ENCODE measurements at regions not wholly inside any gene's neighbourhood (a gene's known extent, or its start where the extent isn't known, plus 50 kb on each side); places are given as distances from the start of the nearest gene placed in this dataset.

DNA sequence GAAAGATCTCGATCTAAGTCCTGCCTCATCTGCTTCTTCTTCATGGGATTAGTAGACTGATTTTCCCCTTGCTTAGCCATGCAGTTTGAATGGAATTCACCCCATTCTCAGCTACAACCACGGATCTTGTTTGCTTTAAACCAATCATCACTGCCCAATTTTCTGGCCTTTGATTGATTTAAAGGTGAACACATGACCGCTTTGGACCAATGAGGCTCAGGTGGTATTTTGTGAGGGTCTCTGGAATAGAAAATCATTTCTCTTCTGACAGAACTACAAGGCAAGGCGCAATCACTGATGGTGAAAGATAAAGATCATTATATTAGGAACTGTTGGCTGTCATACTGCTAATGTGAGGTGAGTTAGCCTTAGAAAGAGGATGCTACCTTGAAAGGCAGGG lies 213.0 kb upstream of the PLEKHG7 start:
- no peak for DNase-seq

DNA sequence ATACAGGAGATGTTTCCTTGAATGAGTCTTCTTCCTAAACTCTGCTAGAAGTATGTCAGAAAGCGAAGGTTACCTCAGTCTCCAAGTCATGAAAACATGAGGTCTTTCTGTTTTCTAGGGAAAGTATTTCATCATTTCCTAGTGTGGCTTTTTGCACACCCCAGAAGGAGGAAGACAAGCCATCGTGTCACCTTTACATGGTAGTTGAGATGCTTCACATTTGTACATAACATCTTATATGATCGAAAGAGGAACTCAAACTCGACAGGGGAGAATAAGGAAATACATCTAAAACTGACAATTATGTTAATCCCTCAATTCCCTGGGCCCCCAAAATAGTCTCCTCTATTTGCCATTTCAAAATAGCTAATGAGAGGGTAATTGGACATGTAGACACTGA lies 214.1 kb upstream of the PLEKHG7 start:
- no peak for DNase-seq

DNA sequence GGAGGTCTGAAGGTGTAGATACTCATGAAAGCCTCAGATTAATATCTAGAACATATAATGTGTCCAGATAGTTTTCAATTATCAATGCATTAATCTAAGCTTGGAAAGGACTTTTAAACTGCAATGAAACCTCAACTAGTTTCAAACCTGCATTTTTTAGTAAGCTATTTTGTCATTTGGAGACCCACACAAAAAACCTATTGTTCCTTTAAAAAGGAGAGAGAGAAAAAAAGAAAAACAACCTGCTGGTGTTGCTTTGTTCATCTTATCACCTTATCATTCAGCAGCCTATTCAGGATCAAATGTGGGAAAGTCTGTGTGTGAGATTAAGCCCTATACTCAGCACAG lies 215.7 kb upstream of the PLEKHG7 start:
- no peak for DNase-seq

DNA sequence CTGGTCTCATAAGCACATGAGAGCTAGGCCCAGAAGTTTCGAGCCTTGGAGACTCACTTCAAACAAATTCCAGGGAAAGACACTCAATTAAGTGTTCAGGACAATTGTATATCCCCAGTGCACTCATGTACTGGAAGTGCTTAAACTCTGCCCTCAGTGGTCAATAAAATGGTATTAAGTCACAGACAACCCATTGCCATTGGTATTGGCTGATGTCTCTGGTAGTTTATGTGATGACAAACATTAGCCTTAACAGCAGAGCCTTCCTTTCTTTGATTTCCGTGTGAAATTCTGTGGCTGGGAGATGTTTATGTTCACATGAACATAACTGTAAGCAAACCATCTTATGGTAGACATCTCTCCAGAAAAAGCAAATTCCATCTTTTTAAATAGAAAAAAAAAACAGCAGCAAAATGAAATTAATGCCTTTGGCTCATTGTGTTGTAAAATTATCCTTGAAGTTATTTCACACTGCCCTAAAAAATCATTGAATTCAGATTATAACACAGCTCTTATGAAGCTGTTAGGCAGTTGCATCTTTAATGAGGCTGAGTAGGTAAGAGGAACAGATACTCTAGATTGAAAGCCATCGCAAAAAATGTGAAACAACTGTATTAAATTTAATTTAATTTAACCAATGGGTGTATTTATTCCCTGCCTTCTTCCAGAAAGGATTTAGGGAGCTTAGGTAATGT lies 216.2 kb upstream of the PLEKHG7 start:
- no peak for DNase-seq

DNA sequence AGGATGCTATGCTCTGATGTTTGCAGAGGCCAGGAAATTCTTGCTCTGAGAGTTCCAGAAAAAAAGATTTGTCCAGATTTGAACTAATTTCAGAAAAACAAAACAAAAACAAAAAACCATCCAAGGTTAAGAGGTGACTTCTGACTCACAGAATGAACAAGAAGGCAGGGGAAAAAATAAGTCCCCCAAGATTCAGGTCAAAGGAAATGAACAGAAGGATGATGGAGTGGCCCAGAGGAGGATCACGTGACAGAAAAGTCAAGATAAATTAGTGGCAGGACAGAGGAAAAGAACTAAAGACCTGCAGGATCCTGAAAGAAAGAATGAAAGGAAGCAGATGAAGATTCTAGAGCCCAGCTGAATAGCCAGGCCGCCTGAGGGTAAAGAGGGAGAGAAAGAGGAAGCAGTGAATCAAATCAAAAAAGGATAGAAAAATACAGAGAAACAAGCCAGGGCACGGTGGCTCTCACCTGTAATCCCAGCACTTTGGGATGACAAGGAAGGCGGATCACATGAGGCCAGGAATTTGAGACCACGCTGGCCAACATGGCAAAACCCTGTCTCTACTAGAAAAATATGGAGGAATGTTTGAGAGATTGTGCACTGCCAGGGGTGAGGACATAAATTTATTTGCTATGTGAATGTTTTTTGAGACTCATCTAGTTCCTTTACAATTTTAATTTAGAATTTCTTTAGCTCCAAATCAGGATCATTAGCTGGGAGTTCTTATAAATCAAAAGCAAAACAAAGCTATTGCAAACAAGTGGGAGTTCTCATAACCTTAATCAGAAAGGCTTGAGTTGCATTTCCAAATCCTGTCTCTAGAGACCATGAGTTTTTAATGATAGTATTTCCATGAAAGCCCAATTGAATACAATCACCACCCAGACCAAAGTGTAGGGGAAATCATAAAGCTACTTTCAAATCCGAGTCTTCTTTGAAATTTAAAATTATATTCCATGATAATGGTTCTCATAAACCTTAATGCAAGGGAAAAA lies 217.1 kb upstream of the PLEKHG7 start:
- DNase-seq: no peak

DNA sequence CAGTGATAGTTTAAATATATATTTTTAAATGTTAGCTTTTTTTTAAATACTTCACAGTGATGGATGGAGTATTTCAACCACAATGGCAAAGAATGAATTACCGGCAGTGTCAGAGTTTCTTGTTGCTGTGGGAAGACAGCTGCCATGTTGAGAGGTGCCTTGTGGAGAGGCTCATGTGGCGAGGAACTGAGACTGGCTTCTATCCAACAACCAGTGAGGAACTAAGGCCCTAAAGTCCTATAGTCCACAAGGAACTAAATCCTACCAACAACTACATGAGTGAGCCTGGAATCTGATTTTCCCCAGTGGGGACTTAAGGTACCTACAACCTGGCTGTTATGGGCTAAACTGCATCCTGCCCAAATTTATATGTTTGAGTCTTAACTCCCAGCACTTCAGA lies 220.2 kb upstream of the PLEKHG7 start:
- DNase-seq: no peak

DNA sequence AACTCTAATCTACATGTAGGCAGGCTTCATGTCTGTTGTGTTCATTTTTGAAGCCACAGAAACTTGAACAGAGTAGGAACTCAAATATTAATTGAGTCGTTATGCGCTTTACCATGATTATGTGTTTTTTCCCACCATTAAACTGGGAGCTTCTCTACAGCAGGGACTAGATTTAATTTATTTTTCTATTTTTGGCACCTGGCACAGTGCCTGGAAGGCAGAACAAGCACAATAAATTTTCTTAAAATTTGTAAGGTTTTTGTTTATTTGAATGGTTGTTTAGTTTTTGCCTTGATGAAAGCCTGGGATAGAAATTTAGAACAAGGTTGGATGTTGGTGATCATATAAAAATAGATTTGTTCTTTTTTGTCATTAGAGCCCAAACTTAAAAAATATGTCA lies 221.7 kb upstream of the PLEKHG7 start:
- DNase-seq: no peak

DNA sequence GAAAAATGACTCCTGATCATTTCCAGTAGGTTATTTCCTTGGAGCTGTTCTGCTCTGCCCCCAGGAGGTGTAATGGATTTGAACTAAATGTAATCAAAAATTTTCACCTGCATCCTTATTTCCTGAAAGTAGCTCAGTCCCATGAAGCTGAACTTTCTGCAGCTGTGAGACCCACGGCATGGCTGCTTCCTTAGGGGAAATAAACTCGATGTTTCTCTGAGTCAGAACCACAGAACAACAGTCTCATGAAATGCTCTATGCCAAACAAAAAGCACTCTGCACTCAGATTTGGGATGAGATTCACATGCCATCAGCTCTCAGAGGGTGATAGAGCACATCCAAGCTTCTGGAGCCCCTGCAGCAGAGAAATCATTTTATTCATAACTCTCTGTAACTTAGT lies 224.1 kb upstream of the PLEKHG7 start:
- no peak for DNase-seq

DNA sequence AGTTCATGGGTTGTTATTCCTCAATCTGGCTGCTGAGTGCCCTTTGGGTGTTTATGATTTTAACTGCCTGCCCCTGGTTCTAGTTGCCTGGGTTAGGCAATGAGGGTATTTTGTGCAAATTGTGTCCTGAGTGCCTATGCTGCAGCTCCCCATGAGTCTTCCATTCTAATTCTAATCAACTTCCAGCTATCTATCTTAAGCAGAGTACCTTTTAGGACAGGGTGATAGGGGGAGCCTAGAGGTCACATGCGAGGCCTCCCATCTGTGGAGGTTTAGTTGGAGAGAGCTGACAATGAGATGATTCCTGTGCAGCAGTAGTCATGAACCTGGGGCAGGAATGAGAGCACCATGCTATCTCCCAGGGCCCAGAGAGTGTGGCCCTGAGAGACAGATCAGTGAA lies 225.9 kb upstream of the PLEKHG7 start:
- no peak for DNase-seq

DNA sequence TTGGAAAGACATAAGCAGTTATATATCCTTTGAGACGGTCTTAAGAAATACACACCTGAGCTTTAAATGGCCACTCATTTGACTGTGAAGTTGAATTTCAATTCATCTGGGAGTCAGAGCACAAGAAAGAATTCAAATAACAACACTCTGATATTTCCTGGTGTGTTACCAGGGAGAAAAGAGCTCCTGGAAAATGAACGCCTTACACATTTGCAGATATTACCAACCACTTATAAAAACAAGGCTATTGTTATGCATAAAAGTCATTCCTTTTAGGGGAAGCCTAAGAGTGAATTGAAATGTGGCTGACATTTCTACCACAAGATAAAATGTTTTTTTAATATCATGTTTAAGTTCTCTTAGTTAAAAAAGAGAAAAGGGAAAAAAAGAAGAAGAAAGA lies 229.2 kb upstream of the PLEKHG7 start:
- DNase-seq: no peak

DNA sequence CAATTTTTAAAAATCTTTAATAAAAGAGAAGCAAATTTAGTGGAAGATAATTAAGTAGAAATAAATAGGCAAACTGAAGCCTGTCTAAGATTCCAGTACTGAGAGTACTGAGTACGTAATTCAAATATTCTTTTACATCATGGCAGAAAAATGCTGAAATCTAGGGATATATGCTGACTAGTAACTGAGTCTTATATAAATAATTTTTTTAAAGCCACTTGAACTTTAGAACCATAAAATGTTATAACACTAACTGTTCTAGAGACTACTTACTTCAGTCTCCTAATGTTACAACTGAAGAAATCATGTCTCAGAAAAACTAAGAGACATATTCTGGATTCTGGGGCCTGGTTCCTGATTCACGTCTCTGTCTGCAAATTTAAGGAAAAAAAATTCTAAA lies 230.6 kb upstream of the PLEKHG7 start:
- DNase-seq: no peak

DNA sequence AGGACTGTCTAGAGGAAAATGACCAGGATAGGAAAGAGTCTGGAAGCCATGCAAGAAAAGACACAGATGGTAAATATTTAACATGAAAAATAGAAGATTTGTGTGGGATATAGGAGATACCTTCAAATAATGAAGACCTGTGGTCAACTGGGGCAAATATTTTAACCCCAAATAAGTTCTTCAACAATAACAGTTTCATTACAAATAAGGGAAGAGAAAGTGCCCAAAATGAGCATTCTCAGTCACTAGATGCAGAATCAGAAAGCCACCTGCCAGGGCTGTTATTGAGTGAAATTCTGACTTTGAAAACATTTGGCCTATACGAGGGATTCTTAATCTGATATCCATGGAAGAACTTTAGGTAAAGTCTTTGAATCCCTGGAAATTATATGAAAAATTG lies 231.2 kb upstream of the PLEKHG7 start:
- no peak for DNase-seq

DNA sequence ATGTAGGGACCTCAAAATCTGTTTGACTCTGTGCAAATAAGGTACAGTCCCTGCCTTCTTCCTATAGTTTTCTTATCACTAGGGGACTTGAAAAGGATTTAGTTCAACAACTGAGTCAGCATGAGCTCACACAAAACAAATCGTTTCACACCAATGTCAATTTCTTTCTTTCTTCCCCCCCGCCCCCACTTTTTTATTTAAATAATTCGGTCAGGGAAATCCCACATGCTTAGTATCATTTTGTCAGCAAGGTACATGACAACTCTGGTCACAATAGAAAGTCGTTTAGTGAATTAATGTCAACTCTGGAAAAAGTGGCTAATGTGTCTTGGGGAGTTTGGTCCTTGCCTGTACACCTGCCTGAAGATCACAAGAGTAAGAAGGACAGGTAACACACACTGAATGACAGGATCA lies 232.2 kb upstream of the PLEKHG7 start:
- no peak for DNase-seq

DNA sequence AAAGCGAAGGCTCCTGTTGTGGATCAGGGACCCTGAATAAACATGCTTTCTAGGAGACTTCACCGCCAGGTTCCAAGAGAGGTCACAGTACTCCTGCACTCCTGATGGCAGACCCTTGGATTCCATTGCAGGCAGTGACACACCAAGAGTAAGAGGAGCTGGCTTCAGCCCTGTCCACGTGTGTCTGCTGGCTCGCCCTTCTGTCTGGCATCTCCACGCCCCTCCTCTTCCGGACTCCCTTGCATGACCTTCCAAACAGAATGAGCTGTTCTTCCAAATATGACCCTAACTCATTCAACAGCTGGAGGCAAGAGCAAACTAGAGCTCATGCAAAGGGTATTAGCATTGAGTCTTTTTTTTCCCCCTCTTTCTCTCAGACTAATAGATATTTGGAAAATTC lies 233.0 kb upstream of the PLEKHG7 start:
- no peak for DNase-seq

DNA sequence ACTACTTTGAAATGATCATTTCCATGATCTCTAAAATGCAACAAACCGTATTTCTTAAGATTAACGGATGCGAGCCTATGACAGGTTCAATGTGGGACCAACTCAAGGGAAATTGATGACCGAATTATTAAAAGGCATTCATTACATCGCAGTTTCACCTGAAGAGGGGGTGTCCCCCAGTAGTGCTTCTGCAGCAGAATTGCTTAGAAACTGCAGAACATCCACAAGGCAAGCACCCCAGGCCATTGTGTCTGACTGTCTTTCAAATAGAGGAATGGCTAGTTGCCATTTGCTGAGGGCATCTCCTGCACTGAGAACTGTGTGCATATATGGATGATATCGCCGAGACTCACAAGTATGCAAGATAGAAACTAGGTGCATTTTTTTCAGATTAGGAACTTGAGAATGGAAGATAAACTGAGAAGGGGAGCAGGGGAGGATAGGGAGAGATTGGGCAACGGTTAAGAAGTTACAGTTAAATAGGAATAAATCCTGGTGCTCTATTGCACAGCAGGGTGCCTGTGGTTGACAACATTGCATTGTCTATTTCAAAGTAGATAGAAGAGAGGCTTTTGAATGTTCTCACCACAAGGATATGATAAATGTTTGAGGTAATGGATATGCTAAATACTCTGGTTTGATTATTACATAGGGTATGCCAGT lies 234.3 kb upstream of the PLEKHG7 start:
- DNase-seq: no peak

DNA sequence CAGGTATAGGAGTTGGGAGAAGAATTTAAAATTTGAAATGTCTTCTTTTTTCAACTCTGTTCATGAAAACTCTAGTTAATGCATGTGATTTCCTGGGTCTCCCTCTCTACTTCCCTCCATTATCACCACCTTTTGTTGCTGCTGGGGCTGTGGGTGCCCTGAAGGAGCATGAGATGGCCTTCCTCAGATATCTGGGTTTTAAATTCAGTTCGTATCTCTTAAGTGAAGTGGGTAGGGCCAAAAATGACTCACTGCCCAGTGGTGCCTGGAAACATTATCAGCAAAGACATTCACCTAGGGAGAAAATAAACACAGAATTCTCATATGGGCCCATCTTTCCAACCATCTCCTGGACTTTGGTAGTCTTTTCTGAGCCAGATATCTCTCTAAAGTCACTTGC lies 234.9 kb upstream of the PLEKHG7 start:
- no peak for DNase-seq

DNA sequence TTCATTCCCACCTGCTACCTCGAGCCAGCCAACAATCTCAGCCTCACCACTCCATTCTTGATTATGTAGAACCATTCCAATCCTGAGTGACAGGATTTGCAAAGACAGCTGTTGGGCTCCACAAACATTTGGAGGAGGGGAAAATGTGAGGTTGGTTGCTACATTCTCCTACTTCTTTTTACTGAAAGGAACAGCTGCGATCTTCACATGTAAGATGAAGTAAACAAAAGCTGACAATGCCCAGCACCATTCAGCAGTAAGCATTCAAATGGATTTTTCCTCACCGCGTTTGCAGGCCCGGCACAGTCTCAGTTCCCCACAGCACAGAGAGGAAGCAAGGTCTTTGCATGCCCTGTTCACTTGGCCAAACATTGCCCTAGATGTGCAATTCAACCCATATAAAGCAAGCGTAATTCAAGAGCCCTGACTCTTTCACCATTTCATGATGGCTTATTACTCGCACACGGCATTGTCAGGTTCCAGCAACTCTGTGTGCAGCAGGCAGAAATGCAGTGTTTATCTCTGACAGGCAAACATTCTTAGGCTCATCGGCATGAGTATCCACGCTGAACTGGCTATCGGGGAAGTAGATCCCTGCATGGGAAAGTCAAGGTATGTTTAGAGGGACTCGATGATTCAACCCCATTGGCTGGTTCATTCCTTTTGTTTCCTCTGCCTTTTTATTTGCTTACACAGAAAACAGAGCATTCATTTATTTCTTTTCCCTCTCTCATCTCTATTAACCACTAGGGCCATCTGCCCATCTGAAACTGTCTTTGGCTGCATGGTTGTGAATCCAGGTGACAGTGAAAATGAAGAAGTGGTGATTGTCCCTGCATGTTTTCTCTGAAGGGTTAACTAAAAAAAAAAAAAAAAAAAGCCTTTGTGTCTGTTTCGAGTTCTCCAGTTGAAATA lies 236.1 kb upstream of the PLEKHG7 start:
- DNase-seq: no peak

DNA sequence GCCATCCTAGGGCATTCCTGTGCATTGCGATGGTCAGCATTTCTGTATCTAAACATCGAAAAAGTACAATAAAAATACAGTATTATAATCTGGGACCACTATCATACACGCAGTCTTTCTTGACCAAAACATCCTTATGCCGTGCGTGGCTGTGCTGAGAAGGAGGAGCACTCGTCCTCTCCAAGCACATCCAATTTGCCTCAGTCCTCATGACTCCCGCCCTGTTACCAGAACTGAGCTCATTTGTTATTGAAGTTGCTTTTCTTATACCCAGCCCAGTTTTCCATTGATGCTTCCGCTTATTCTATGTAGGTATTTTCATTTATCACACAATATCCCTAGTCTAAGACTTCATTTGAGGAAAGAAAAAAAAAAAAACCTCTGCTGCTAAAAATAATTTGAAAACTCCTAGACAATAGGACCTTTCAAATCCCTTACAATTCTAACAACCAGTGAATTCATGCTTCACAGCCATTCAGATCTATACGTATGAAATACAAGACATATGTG lies 236.9 kb upstream of the PLEKHG7 start:
- no peak for DNase-seq

DNA sequence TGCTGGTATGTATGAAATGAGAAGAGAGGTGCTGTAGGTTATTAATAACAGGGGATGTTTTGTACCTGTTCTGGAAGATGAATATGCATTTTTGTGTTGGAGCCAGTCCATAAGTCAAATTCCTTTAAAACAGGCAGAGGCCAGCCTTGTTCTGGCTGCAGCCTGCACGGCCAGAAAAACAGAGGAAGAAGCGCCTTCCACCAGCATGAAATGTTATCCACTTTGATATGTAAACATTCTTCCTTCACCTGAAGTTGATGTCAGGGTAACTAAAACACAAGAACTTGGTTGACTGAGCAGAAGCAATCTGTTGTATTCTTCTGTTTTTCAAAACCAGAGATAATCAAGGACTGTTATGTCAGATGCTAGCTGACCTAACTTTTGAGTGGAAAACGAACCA lies 237.9 kb upstream of the PLEKHG7 start:
- DNase-seq: no peak

DNA sequence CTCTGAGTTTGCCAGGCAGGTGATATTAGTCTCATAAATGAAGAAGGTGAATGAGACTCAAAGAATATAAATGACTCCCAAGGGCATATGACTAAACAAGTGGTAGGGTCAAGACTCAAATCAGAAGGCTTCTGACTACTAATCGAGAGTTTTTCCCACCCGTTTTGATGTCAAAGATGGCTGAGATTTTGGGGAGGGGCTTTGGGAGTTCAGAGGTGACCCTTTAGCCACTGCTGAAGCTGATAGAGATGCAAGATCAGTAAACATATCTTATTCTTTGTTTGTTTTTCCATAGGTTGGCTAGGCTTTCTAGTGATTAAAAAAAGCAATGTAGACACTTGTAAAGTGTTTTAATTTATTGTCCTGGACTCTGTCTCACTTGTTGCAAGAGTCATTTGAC lies 239.6 kb upstream of the PLEKHG7 start:
- no peak for DNase-seq

DNA sequence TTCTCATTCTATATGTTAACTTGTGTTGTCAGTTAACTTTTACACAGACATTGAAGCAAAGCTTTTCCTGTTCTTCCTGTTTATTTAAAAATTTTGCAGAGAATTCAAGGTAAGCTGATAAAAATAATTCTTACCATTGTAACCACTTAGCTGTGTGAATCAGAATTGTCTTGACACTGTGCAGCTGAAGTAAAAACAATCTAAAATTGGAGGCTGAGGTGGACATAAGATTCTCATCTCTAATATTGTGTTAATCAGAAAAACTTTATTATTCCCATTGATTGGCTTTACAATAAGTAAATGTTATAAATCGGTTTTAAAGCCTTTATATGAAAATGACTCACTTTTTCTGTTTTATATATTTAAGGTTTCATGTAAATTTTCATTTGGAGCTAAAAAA lies 240.3 kb upstream of the PLEKHG7 start:
- DNase-seq: no peak

DNA sequence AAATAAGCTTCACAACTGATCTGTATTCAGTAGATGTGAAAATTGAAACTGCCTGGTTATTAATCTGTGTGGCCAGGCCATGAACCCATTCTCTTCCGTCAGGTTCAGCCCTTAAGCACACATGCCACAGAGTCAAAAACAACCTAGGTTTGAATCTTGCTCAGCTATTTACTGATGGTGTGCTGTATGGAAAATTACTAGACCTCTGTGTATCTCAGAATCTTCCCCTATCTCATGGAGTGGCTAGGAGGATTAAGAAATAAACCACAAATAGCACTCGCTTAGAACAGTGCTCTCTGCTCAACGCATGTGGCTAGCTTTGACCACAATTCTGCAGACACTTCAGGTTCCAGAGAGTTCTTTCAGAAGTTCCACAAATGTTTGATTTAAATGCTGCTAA lies 240.7 kb upstream of the PLEKHG7 start:
- DNase-seq: no peak

DNA sequence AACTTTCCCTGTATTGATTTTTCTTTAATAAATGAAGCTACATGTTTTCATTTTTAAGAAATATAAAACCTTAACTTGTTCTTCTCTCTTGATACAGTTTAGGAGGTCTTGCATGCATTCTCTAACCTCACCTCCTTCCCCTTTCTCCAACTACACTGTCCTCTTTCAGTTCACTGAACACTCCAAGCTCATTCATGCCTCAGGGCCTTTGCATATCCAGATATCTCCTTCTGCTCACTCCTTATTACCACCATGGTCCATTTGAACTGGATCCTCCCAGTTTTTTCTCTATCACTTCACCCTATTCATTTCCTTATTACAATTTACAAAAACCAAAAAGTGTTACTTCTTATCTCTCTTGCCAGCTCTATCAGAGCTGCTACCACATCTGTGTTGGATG lies 242.9 kb upstream of the PLEKHG7 start:
- DNase-seq: no peak

All from activated CD4-positive, alpha-beta T cell treated with anti-CD3 and anti-CD28 coated beads for 1 hour (primary cell).